Endothelial cell (in vitro differentiated cells): ENCODE measurements at regions not wholly inside any gene's neighbourhood (a gene's known extent, or its start where the extent isn't known, plus 50 kb on each side); places are given as distances from the start of the nearest gene placed in this dataset.

Source experiments
- DNase-seq: peaks from one replicate; pipeline ENCODE4 v3.0.0; 2021; ENCODE audit warnings: low spot score
- H3K27ac Mint-ChIP-seq: one replicate; pipeline ENCODE4 v1.8.0; 2021; ENCODE audit warnings: mixed read lengths, inconsistent platforms; ENCODE audit not compliant: unreplicated experiment
- H3K27me3 Mint-ChIP-seq: one replicate; pipeline ENCODE4 v1.8.0; 2021; ENCODE audit warnings: mild to moderate bottlenecking, moderate library complexity, mixed read lengths, inconsistent platforms; ENCODE audit not compliant: unreplicated experiment
- H3K36me3 Mint-ChIP-seq: one replicate; pipeline ENCODE4 v1.8.0; 2021; ENCODE audit warnings: mild to moderate bottlenecking, low read depth, mixed read lengths, inconsistent platforms; ENCODE audit not compliant: unreplicated experiment
- H3K4me1 Mint-ChIP-seq: one replicate; pipeline ENCODE4 v1.8.0; 2021; ENCODE audit warnings: mild to moderate bottlenecking, mixed read lengths, inconsistent platforms; ENCODE audit not compliant: unreplicated experiment
- H3K4me3 Mint-ChIP-seq: one replicate; pipeline ENCODE4 v1.8.0; 2021; ENCODE audit warnings: mild to moderate bottlenecking, mixed read lengths, inconsistent platforms; ENCODE audit not compliant: unreplicated experiment
- H3K9me3 Mint-ChIP-seq: one replicate; pipeline ENCODE4 v1.8.0; 2021; ENCODE audit warnings: mixed read lengths, inconsistent platforms; ENCODE audit not compliant: unreplicated experiment
- CTCF ChIP-seq: fragments of 200-600 bp; sonication (generic); IDR thresholded peaks from one replicate; pipeline ENCODE4 v1.5.0; 2021; ENCODE audit warnings: antibody characterized with exemption; ENCODE audit not compliant: unreplicated experiment

GRCh38 chr2:191782351-191782750, 64.5 kb downstream of the CAVIN2 start:
- TF ChIP-seq CTCF, result no peak
- no peak for DNase-seq
- no peak overlapping the region for H3K27ac Mint-ChIP-seq
- H3K4me3 Mint-ChIP-seq, result no peak overlapping the region
- no peaks in the 10 kb centered on the region for H3K27me3 Mint-ChIP-seq
- H3K9me3 Mint-ChIP-seq, result no peaks in the 10 kb centered on the region
- H3K36me3 Mint-ChIP-seq, result no peaks in the 10 kb centered on the region
- H3K4me1 Mint-ChIP-seq, result peaks cover 6% of the 10 kb centered on the region

GRCh38 chr2:191783416-191783815, 63.5 kb downstream of the CAVIN2 start:
- Mint-ChIP-seq H3K27me3 (no peaks in the 10 kb centered on the region), H3K9me3 (no peaks in the 10 kb centered on the region), H3K4me1 (peaks cover 14% of the 10 kb centered on the region), H3K27ac (no peak overlapping the region), H3K4me3 (no peak overlapping the region), H3K36me3 (no peaks in the 10 kb centered on the region)
- TF ChIP-seq CTCF, result no peak
- DNase-seq, result no peak
